Fibroblast of skin of right quadriceps (primary cell): ENCODE measurements at regions not wholly inside any gene's neighbourhood (a gene's known extent, or its start where the extent isn't known, plus 50 kb on each side); places are given as distances from the start of the nearest gene placed in this dataset.
A peak's percentile ranks its signal among the peaks of the same experiment; 100 is the strongest.

Source experiments
- DNase-seq: peaks from one replicate; pipeline ENCODE4 v3.0.0-alpha.2; 2013

DNA sequence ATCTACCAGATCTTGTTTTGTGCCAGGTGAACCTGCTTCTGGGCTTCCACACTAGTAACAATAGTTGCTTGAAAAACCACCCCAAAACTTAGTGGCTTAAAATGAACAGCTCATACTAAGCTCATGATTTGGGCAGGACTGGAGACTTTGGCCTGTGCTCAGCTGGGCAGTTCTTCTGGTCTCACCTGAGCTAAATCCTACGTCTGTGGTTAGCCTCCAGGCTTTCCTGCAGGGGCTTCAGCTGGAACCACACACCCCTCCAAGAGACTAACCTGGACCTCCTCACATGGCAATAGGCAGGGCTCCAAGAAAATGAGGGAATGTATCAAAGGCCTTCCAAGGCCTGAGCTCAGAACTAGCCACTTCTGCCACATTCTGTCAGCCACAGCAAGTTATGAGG is 144.1 kb downstream of the CD8B2 start:
- DNase-seq, result no peak

DNA sequence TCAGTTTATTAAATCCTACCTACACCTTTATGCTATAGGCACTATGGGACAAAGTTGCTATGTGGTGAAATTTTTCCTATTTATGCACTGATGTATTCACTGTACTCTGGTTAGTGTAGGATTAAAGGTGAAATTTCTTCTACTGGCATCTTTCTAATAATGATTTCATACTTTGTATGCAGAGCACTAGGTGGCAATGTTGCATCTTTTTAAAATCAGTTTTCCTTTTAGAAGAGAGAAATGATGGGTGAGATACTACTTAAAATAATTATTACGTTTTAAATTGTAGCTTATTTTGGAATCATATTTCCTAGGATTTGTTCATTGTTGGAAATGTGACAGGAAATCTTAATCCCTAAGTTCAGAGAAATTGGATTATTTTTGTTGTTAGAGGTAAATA is 150.9 kb downstream of the CD8B2 start:
- DNase-seq, result peak; percentile 28

DNA sequence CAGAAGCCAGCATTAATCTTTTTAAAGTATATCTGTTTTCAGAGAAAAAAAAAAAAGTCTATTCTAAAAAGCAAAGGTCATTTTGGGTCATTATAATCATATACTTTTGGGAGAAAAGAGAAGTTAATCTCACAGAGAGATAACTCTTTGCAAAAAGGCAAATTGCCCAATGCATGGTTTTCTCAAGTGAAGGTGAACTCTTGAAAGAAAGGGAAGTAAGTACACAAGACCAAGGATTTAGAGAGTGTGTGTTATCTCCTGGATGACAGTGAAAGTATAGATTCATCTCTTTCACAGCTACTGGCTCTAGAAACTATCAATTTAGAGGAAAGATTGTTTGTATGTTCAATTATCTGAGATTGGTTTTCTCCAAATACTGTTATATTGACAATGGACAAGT is 151.4 kb downstream of the CD8B2 start:
- no peak for DNase-seq

DNA sequence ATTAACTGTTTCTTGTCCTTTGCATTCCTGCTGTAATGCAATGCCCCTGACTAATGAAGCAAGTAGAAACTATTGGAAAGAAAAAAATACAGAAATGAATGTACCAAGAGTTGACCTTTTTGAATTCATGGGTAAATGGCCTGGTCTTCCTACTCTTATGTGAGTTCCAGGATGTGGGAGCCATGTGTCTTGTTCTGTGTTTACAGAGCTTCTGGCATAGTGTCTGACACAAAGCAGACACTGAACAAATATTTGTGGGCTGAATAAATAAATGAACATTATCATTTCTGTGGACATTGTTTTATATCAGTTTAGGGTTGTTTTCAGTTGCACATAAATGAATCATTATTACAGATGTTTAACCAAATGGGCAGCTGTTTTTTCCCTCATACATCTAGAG is 155.5 kb downstream of the CD8B2 start:
- peak; percentile 22 for DNase-seq

DNA sequence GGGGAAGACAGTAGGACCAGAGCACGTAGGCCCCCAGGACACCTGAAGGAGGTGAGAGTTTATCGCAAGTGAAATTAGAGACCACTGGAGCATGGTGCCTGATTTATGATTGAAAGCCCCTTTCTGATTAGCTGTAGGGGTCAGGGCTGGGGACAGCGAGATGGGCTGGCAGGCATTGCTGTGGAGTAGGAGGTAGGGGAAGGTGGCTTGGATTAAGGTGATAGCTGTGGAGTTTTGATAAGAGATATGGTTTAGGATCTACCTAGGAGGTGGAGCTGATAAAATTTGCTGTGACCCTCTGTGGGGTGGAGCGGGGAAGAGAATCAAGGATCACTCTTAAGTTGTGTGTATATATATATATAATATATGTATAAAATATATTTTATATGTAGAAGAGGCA is 157.5 kb downstream of the CD8B2 start:
- no peak for DNase-seq

DNA sequence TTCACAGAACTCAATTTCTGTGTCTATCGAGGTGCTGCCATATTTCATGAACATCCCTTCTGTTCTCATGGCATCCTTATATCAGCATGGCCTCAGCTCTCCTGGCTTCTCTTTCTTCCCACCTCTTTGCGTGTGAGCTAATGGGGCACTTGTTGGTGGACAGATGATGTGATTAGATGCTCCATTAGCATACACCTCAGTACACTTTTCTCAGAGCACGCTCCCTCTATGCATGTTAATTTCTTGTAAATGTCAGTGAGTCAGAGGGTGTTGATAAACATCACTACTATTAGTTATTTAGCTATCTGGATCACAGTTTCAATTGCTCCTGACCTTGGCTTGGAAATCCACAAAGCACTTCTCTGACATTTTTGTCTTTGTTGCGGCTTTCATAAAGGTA is 159.4 kb downstream of the CD8B2 start:
- DNase-seq, result no peak

DNA sequence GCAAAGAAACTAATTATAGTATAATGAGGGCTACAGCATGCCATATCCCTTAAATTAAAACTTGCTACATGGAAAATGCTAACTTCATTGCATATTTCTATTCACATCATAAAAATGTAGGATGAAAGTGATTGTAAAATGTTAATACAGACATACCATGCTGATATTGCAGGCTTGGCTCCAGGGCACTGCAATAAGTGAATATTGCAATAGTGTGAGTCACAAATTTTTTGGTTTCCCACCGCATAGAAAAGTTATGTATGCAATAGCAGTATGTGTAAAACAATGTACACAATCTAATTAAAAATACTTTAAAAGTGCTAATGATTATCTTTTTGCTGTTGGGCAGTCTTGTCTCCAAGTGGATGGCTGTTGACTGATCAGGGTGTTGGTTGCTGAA is 162.1 kb downstream of the CD8B2 start:
- peak; percentile 53 for DNase-seq

DNA sequence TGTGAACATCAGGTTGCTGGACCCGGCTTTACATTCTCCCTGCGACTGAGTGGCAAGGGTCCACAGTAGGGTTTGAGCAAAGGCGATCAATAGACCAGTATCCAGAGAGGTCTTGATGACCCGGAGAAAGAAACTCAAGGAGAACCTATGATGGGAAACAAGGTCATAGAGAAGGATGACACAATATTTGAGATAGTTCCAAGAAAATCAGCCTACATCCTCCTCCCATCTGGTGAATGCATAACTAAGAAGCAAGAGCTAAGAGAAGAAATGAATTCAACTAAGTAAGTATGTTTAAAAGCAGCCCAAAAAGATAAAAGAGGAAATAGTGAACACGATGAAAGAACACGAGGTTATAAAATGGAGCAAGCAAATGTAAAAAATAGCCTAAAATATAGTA is 166.3 kb downstream of the CD8B2 start:
- DNase-seq, result no peak

DNA sequence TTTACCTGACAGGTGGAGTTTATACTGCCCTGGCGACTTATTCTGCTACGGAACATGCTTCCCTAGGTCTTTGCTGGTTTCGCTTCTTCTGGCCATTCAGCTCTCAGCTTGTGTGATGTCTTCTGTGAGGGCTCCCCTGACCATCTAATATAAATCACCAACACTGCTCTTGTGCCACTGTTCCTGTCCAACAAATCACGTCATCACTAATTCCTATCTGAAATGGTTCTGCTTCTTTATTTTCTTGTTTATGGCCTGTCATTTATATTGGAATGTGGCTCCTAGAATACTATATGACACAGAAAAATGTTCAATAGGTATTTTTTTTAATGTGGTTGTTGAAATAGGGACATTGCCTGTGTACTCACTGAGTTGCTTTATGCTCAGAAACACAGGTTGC is 171.5 kb downstream of the CD8B2 start:
- no peak for DNase-seq

DNA sequence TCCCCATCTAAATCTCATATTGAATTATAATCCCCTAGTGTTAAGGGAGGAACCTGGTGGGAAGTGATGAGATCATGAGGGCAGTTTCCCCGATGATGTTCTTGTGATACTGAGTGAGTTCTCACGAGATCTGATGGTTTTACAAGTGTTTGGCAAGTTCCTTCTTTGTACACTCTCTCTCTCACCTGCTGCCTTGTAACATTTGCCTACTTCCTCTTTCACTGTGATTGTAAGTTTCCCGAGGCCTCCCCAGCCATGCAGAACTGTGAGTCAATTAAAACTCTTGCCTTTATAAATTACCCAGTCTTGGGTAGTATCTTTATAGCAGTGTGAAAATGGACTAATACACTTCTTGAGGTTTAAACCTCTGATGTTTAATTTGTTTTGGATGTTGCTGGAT is 177.5 kb downstream of the CD8B2 start:
- no peak for DNase-seq

DNA sequence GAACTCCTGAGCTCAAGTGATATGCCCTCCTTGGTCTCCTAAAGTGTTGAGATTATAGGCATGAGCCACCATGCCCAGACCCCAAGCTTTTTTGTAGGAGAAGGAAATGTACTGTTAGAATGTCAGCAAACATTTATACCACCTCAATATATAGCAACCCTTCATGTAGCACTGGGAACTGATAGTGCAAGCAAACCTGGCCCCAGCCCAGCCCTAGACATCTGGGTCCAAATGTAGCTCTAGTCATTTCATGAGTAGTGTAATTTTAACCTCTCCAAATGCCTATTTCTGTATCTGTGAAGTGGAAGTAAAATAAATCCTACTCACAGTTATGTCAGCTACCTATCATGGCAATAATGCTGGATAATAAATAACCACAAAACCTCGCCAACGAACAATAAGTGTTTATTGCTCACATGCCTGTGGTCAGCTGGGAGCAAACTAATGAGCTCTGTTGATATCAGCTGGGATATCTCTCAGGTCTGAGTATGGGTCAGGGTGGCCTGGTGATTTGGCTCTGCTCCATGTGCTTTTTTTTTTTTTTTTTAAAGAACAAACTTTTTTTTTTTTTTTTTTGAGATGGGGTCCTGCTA is 180.4 kb downstream of the CD8B2 start:
- no peak for DNase-seq

DNA sequence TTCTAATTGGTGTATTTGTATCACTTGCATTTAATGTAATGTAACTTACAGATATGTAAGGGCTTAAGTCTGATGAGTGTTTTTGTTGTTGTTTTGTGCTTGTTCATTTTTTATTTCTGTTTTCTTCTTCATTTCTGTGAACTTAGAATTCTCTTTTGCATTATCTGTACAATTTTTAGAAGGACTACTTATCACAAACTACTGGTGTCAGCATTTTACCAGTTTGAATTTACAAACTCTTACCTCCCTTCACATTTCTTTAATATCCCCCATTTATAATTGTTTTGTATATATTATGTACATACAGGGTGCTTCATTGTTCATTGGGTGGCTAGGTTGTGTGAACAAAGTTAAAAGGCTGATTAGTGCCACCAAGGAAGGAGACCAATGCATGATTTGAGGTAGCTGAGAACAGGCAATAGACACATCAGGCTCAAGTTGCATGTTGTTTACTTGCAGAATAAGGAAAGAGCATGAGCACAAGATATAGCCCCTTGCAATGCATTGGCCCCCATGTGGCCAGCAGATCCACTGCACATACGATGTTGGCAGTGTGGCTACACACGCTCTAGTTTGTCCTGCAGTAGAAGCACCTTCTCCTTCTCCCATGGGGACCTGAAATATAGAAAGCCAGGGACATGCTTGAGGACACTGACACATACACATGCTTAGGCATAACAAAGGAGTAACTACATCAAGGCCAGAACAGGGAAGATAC is 198.2 kb downstream of the CD8B2 start:
- DNase-seq, result no peak

DNA sequence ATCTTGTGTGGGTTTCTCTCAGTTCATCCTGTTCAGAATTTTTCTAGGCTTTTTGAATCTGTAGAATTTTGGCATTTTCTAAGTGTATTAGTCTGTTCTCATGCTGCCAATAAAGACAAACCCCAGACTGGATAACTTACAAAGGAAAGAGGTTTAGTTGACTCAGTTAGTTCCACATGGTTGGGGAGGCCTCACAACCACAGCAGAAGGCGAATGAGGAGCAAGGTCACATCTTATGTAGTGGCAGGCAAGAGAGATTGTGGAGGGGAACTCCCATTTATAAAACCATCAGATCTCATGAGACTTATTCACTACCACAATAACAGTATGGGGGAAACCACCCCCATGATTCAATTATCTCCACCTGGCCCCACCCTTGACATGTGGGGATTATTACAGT is 199.2 kb downstream of the ST6GAL2 start:
- DNase-seq, result no peak

DNA sequence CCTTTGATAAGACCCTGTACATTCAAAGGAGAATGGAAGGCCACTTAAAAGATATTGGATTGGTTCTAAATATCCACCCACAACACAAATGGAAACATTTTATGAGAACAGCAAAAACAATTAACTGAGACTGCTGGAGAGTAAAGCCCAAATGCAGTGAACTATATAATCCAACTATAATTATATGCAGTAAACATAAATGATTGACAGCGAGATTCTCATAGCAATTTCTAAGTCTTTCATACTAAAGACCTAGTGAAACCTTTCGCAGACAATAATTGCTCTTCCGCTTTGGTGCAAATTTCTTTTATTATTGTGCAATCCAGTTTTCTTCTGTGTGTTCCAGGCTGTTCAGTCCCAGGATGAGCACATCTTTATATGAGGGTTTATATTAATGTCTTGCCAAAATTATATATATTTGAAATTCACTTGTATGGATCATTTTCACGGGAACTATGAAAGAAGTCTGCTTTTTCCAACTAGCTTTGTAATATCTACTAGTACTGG is 190.9 kb downstream of the ST6GAL2 start:
- DNase-seq, result no peak

DNA sequence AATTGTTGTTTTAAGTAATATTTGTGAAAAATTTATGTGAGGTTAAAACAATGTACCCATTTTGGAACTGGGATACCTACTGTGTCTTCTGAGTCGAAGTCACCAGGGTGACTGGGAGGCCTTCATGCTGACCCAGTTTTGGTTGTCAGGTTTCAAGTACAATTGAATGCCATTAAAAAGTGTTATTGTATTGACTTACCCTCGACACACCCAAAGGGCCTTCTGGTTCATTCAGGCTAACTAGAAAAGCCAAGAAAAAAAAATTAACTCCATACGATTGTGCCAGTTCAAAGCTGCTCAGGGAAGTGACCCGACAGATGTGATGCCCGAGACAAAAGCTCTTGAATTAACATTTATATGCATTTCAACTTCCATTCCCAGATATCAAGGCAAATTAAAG is 190.0 kb downstream of the ST6GAL2 start:
- DNase-seq, result no peak

DNA sequence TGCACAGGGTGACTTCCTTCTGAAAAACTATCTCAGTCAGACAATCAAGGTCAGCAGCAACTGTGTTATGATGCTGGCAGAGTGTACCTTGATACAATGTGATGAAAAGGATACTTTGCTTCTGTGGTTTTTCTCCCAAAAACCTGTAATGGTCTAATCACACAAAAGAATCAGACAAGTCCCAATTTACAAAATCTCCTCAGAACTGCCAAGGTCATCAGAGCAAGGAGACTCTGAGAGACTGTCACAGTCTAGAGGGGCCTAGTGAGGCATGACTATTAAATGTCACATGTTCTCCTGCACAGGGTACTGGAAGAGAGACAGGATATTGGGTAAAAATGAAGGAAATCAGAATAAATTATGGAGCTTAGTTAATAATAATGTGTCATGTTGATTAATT is 185.4 kb downstream of the ST6GAL2 start:
- DNase-seq, result no peak

DNA sequence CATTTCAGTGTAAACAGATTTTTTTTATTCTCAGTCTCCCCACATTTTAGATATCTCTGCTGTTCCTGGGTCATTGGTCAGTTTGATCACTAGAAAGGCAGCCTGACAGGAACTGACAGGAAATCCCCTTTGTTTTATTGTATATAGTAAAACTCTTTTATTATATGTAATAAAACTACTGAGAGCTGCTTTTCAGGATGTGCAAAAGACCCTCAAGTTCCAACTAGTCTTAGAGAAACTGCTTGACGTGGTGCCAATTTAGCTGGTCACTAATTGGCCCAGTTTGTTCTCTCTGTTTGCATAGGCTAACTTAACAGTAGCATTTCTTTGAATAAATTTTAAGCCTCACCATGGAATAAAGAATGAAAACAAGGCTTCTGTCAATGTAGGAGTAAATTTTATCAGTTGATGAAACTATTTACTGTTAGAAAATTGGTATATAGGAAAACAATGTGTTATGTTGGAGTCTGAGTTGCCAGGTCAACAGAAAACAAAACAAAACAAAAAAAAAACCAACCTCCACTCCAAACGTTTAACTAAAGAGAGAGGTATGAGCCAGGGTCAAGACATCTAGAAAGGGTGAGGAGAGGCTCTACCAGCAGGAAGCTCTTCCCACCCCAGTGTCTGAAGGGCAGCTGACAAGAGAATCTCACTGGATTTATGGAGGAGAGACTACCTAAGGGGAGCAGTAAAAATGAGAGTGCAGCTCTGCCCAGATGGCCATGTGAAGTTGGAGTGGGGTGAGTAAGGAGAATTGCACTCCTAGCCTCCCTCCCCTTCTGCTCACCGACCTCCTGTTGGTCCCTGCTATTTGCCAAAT is 184.6 kb downstream of the ST6GAL2 start:
- no peak for DNase-seq

DNA sequence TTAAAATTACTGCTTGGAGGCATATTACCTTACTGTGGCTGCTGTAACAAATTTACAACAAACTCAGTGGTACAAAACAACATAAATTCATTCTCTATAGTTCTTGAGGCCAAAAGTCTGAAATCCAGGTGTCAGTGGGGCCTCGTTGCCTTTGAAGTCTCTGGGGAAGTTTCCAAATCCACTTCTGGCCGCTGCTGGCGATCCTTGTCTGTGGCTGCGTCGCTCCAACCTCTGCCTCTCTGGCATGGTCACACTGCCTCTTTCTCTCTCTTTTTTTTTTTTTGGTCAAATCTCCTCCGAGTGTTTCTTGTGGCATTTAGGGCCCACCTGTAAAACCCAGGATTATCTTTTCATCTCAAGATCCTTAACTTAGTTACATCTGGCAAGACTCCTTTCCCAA is 182.8 kb downstream of the ST6GAL2 start:
- DNase-seq, result no peak

DNA sequence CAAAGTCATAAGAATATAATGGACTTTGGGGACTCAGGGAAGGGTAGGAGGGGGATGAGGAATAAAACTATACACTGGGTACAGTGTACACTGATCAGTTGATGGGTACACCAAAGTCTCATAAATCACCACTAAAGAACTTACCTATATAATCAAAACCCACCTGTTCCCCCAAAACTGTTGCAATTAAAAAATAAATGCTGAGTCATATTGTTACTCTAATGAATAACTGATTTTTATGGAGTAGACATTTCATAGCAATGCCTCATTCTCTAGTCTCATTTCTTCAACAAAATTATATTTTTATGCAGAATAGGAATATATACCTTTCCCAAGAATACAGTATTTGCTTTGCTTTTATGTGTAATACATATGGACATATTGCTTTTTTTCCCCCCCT is 181.2 kb downstream of the ST6GAL2 start:
- DNase-seq, result no peak

DNA sequence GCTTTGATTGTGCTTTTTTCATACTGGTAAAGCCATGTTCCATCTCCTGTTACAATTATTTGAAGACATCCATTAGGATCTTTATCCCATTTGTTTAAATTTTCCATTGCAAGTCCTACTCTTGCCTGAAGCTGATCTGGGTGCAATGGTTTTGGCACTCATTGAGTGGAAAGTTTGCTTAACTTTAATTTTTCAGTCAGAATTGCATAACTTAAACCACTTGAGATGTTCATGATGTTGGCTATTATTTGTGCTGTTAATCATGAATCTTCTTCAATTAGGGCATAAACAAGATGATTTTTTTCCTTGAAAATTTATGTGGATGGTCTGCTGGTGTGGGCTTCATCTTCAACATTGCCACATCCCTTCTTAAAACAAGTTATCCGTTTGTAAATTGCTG is 180.1 kb downstream of the ST6GAL2 start:
- DNase-seq, result no peak

DNA sequence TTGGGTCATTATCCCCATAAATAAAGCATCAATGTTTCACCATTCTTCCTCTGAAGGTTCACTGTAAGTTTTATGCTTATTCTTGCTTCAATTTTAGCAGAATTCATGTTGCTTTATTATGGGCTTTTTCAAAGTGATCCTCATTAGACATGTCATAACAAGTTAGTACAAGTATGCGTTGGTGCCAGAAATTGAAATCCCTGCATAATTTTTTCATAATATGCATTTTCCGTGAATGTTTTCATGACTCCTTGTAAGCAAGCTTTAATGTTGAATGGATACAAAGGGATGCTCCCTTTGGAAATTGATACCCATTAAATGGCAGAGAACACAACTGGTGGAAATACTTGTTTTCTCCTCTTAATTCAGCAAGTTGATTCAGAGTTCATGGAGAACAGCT is 179.7 kb downstream of the ST6GAL2 start:
- DNase-seq, result no peak

DNA sequence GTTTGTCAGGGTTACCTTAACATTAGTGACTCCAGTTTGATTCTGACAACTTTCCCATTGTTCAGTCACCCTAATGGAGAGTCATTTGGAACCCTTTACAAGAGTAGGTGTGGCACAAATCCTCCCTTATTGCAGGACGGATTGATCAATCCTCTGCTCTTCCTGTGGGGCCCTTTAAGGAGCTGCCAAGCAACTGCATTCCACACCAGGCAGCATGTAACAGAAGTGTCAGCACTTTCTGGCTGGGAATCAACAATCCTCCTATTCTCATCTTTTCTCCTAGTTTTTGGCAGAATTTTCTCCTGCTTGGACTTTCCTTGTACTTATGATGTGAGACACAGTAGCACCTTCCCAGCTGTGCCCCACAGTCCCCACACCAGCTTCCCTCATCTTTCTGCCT is 177.8 kb downstream of the ST6GAL2 start:
- DNase-seq, result no peak

DNA sequence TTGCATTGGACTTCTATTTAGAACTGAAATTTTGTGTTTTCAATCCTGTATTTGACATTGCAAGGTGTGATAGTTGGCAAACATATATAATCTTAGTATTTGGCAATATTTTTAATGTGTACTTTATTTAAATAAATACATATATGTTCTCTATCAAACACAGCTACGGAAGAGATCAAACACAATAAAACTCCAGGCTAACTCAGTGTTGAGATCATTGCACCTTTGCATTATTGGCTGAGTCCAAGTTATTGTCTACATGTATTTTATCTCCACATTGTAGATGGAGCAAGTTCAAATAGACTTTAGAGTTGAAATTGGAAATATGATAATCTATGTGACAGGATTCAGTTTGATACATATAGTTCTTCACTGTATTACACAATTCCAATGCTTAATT is 176.7 kb downstream of the ST6GAL2 start:
- no peak for DNase-seq

DNA sequence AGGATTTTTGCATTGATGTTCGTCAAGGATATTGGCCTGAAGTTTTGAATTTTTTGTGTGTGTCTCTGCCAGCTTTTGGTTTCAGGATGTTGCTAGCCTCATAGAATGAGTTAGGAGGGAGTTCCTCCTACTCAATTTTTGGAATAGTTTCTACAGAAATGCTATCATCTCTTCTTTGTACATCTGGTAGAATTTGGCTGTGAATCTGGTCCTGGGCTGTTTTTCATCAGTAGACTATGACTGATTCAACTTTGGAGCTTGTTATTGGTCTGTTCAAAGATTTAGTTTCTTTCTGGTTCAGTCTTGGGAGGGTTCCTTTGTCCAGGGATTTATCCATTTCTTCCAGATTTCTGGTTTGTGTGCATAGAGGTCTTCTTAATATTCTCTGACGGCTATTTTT is 166.7 kb downstream of the ST6GAL2 start:
- no peak for DNase-seq
